Hepatocyte (in vitro differentiated cells): ENCODE measurements at regions not wholly inside any gene's neighbourhood (a gene's known extent, or its start where the extent isn't known, plus 50 kb on each side); places are given as distances from the start of the nearest gene placed in this dataset.

Experiments used
- DNase-seq: peaks from one replicate; pipeline ENCODE4 v3.0.0-alpha.2; 2016; ENCODE audit warnings: low spot score
- H2AFZ ChIP-seq: fragments of 200-600 bp; sonication (generic); 2 replicates; pipeline ENCODE4 v1.6.0; 2016; ENCODE audit warnings: antibody characterized with exemption, mild to moderate bottlenecking
- H3K27ac ChIP-seq: fragments of 200-600 bp; sonication (generic); 2 replicates; pipeline ENCODE4 v1.5.1; 2016; ENCODE audit warnings: mild to moderate bottlenecking
- H3K27me3 ChIP-seq: fragments of 200-600 bp; sonication (generic); 2 replicates; pipeline ENCODE4 v1.6.1; 2016
- H3K36me3 ChIP-seq: fragments of 200-600 bp; sonication (generic); replicated peaks from 2 replicates; pipeline ENCODE4 v1.5.1; 2016; ENCODE audit warnings: low read depth; ENCODE audit not compliant: insufficient read depth
- H3K4me1 ChIP-seq: fragments of 200-600 bp; sonication (generic); 2 replicates; pipeline ENCODE4 v1.5.1; 2016; ENCODE audit warnings: mild to moderate bottlenecking, moderate library complexity; ENCODE audit not compliant: insufficient read depth
- H3K4me2 ChIP-seq: fragments of 200-600 bp; sonication (generic); 2 replicates; pipeline ENCODE4 v1.6.0; 2016
- H3K4me3 ChIP-seq: fragments of 200-600 bp; sonication (generic); 2 replicates; pipeline ENCODE4 v1.5.1; 2016; ENCODE audit warnings: mild to moderate bottlenecking
- H3K79me2 ChIP-seq: fragments of 200-600 bp; sonication (generic); 2 replicates; pipeline ENCODE4 v1.6.0; 2017; ENCODE audit warnings: mild to moderate bottlenecking
- H3K9me2 ChIP-seq: fragments of 200-600 bp; sonication (generic); replicated peaks from 2 replicates; pipeline ENCODE4 v1.6.0; 2017; ENCODE audit warnings: mild to moderate bottlenecking; ENCODE audit not compliant: insufficient read depth
- H3K9me3 ChIP-seq: fragments of 200-600 bp; sonication (generic); 2 replicates; pipeline ENCODE4 v1.5.1; 2016; ENCODE audit warnings: low read depth, mild to moderate bottlenecking
- H4K20me1 ChIP-seq: fragments of 200-600 bp; sonication (generic); 2 replicates; pipeline ENCODE4 v1.6.0; 2016; ENCODE audit warnings: mild to moderate bottlenecking; ENCODE audit not compliant: insufficient read depth, poor library complexity, severe bottlenecking
- EZH2 ChIP-seq: fragments of 200-600 bp; sonication (generic); IDR thresholded peaks from 2 replicates; pipeline ENCODE4 v1.6.1; 2016; ENCODE audit warnings: antibody characterized with exemption, mild to moderate bottlenecking, borderline replicate concordance
- EZH2phosphoT487 ChIP-seq: fragments of 200-600 bp; sonication (generic); IDR thresholded peaks from one replicate; pipeline ENCODE4 v1.6.1; 2018; ENCODE audit warnings: antibody characterized with exemption, mild to moderate bottlenecking, low read depth, moderate library complexity; ENCODE audit not compliant: unreplicated experiment, severe bottlenecking
- WGBS: methylation state at CpG from one replicate; pipeline ENCODE4 v1.1.6; 2016; ENCODE audit warnings: low lambda C conversion rate; ENCODE audit errors: missing lambda C conversion rate; 5-methylcytosine and 5-hydroxymethylcytosine counted together
- TF ChIP-seq, protein P1 (sequence below): fragments of 200-600 bp; sonication (generic); IDR thresholded peaks from 2 replicates; pipeline ENCODE4 v1.5.1; 2016; ENCODE audit warnings: antibody characterized with exemption, mild to moderate bottlenecking; ENCODE audit not compliant: poor library complexity

DNA sequence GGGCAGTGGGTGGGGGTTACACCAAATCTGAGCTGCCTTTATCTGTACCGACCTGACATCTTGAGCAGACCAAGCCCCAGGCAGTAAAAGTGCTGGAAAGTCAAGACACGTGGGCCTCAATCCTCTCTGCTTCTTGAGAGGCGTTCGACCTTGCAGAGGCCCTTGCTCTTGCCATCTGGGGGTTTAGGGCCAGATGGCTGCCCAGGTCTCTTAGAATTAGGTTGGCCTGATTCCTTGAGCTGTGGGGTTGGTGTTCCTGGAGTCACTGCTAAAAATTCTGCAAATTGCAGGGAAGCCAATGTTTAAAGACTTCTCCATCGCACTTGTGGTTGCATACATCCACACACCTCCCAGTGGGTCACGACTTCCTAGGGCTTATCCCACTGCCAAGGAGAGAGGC is 238.2 kb upstream of the ASIC2 start:
- Histone ChIP-seq H2AFZ (no peak overlapping the region), H3K4me3 (no peak overlapping the region), H3K4me2 (no peak overlapping the region), H3K27ac (no peak overlapping the region), H3K9me3 (no peaks in the 10 kb centered on the region), H3K27me3 (no peaks in the 10 kb centered on the region), H3K9me2 (no peaks in the 10 kb centered on the region), H4K20me1 (no peaks in the 10 kb centered on the region), H3K4me1 (no peaks in the 10 kb centered on the region), H3K36me3 (no peaks in the 10 kb centered on the region), H3K79me2 (no peaks in the 10 kb centered on the region)
- TF ChIP-seq, protein P1, sequence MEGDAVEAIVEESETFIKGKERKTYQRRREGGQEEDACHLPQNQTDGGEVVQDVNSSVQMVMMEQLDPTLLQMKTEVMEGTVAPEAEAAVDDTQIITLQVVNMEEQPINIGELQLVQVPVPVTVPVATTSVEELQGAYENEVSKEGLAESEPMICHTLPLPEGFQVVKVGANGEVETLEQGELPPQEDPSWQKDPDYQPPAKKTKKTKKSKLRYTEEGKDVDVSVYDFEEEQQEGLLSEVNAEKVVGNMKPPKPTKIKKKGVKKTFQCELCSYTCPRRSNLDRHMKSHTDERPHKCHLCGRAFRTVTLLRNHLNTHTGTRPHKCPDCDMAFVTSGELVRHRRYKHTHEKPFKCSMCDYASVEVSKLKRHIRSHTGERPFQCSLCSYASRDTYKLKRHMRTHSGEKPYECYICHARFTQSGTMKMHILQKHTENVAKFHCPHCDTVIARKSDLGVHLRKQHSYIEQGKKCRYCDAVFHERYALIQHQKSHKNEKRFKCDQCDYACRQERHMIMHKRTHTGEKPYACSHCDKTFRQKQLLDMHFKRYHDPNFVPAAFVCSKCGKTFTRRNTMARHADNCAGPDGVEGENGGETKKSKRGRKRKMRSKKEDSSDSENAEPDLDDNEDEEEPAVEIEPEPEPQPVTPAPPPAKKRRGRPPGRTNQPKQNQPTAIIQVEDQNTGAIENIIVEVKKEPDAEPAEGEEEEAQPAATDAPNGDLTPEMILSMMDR = no peak
- no peak for TF ChIP-seq EZH2phosphoT487
- no peak for TF ChIP-seq EZH2
- DNase-seq = no peak
- WGBS = 93% methylated on average over 6 of the region's 6 CpGs

DNA sequence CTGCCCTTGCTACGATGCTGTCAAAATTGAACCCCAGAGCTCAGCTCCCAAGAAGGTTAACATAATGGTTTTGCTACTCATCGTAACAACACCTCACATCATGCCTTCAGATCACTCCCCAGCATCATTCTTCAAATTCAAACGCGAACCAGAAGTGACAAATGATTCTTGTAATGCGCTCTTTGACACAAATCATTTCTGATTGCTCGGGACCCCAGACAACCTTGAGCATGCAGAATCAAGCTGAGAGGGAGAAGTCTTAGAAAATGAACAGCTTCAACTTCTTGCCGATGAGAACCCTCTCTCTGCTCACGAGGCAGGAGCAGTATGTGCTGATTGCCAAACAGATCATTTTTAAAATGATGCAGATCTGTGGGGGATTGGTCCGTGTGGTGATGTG is 241.0 kb upstream of the ASIC2 start:
- no peaks in the 10 kb centered on the region for H3K4me1 ChIP-seq
- H3K36me3 ChIP-seq = no peaks in the 10 kb centered on the region
- H3K9me2 ChIP-seq = no peaks in the 10 kb centered on the region
- 88% methylated on average over 9 of the region's 9 CpGs for WGBS
- no peaks in the 10 kb centered on the region for H3K79me2 ChIP-seq
- no peaks in the 10 kb centered on the region for H3K9me3 ChIP-seq
- H3K4me3 ChIP-seq = no peak overlapping the region
- no peak for DNase-seq
- TF ChIP-seq EZH2phosphoT487 (no peak), EZH2 (no peak)
- TF ChIP-seq, protein P1 = no peak
- H4K20me1 ChIP-seq = no peaks in the 10 kb centered on the region
- H3K27me3 ChIP-seq = no peaks in the 10 kb centered on the region
- H3K27ac ChIP-seq = no peak overlapping the region
- no peak overlapping the region for H2AFZ ChIP-seq
- H3K4me2 ChIP-seq = no peak overlapping the region

DNA sequence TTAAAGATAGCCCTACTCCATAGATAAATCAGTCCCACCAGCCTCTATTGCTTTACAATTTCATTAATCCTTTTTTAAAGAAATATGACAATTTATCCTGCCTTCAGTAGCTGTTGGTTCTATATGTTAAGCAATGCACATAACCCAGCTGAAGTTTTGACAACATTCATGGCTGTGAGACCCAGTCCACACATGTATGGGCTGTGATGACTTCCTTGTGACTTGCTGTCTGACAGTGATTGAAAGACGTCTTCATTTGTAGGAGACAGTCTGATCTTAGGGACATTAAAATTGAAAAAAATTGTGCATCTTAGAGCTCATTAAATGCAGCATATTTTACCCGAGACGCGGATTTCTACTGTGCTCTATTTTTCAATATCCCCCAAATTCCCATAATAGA is 252.0 kb upstream of the ASIC2 start:
- no peak for DNase-seq
- TF ChIP-seq, protein P1 = no peak
- no peak for TF ChIP-seq EZH2phosphoT487
- TF ChIP-seq EZH2 = no peak
- Histone ChIP-seq H3K9me2 (no peaks in the 10 kb centered on the region), H3K27me3 (peaks cover 8% of the 10 kb centered on the region), H3K4me2 (no peak overlapping the region), H4K20me1 (no peaks in the 10 kb centered on the region), H3K4me3 (no peak overlapping the region), H3K36me3 (no peaks in the 10 kb centered on the region), H3K9me3 (no peaks in the 10 kb centered on the region), H2AFZ (no peak overlapping the region), H3K79me2 (no peaks in the 10 kb centered on the region), H3K27ac (no peak overlapping the region), H3K4me1 (no peaks in the 10 kb centered on the region)
- WGBS = 88% methylated on average over 4 of the region's 4 CpGs

DNA sequence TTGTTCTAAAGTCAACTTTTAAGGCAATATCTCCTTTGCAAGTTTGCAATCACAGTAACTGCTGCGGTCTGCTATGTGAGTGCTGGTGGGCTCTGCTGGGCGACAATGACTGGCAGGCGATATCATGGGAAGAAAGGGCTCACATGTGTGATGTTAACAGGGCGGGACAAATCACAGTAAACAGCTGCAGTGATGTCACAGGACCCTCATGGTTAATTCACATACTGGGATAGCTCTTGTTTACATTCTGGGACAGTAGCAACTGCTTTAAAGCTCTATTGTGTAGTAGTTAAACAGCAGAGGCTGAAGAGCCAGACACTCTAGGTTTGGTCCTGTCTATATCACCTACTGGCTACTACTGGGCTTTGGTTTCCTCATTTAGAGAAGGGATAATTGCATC is 257.2 kb upstream of the ASIC2 start:
- no peaks in the 10 kb centered on the region for H3K36me3 ChIP-seq
- no peaks in the 10 kb centered on the region for H3K4me1 ChIP-seq
- H3K9me3 ChIP-seq = no peaks in the 10 kb centered on the region
- H3K4me2 ChIP-seq = no peak overlapping the region
- no peak for DNase-seq
- no peaks in the 10 kb centered on the region for H4K20me1 ChIP-seq
- TF ChIP-seq, protein P1 = no peak
- H3K27ac ChIP-seq = no peak overlapping the region
- WGBS = 82% methylated on average over 4 of the region's 4 CpGs
- H3K4me3 ChIP-seq = no peak overlapping the region
- no peak overlapping the region for H2AFZ ChIP-seq
- peaks cover 8% of the 10 kb centered on the region for H3K27me3 ChIP-seq
- H3K9me2 ChIP-seq = no peaks in the 10 kb centered on the region
- no peaks in the 10 kb centered on the region for H3K79me2 ChIP-seq
